ENCODE measurements at regions not wholly inside any gene's neighbourhood (a gene's known extent, or its start where the extent isn't known, plus 50 kb on each side); places are given as distances from the start of the nearest gene placed in this dataset.

DNA sequence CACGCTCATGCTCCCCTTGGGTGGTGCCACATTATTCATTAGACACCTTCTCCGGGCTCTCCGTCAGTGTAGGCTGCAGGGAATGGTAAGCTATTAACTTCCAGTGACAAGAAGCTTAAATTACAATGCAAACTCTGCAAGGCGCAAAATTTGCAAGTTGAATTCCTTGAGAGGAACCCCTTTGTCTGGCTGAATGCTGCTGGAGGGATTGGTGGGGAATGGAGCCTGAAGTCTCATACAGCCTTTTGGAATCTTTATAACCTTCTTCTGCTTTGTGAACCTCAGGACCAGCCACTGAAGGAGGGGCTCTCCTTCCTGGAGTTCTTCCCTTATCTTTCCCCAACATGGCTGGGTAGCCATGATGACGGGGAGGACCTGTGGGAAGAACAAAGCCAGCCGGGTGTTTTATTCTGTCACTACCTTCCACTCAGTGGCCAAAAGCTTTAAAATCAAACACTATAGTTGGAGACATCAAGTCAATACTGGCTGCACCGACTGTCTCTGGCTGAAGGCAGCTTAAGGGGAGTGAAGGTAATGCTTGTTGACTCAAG, 220.9 kb upstream of the EPHA4 start:
- Mint-ChIP-seq H3K27me3 (ENCODE audit: low read depth) (no peaks in the 10 kb centered on the region), H3K4me3 (no peak overlapping the region), H3K36me3 (ENCODE audit: low read depth) (no peaks in the 10 kb centered on the region), H3K4me1 (ENCODE audit: low read depth) (no peaks in the 10 kb centered on the region), H3K9me3 (no peaks in the 10 kb centered on the region), H3K27ac (no peak overlapping the region)
- DNase-seq (ENCODE audit: low spot score): no peak

DNA sequence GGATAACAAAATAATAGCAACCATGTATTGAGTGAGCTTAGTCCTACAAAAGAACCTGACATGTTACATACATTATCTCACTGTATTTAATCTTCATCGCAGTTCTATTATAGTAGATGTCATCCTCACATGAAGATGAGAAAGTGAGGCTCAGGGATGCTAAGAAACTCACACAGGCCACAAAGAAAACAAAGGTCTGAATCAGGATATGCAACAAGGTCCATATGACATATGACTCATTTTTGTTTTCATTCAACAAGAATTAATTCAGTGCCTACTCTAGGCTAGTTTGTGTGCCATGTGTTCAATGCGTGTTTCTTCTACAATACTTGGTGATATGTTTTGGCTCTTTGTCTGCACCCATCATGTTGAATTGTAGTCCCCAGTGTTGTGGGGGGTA, 219.7 kb upstream of the EPHA4 start:
- Mint-ChIP-seq H3K9me3 (no peaks in the 10 kb centered on the region), H3K36me3 (ENCODE audit: low read depth) (no peaks in the 10 kb centered on the region), H3K4me3 (no peak overlapping the region), H3K27me3 (ENCODE audit: low read depth) (no peaks in the 10 kb centered on the region), H3K4me1 (ENCODE audit: low read depth) (no peaks in the 10 kb centered on the region), H3K27ac (no peak overlapping the region)
- no peak for DNase-seq (ENCODE audit: low spot score)

- no peaks in the 10 kb centered on the region for H3K9me3 Mint-ChIP-seq
- H3K36me3 Mint-ChIP-seq (ENCODE audit: low read depth): no peaks in the 10 kb centered on the region
- H3K27me3 Mint-ChIP-seq (ENCODE audit: low read depth): no peaks in the 10 kb centered on the region
- DNase-seq (ENCODE audit: low spot score): no peak
- no peaks in the 10 kb centered on the region for H3K4me1 Mint-ChIP-seq (ENCODE audit: low read depth)
- no peak overlapping the region for H3K27ac Mint-ChIP-seq
- H3K4me3 Mint-ChIP-seq: no peak overlapping the region
These were observed 215.5 kb upstream of the EPHA4 start for GRCh38 chr2:221787561-221787960.

- no peaks in the 10 kb centered on the region for H3K36me3 Mint-ChIP-seq (ENCODE audit: low read depth)
- no peak overlapping the region for H3K4me3 Mint-ChIP-seq
- H3K27me3 Mint-ChIP-seq (ENCODE audit: low read depth): no peaks in the 10 kb centered on the region
- no peaks in the 10 kb centered on the region for H3K4me1 Mint-ChIP-seq (ENCODE audit: low read depth)
- H3K27ac Mint-ChIP-seq: no peak overlapping the region
- no peaks in the 10 kb centered on the region for H3K9me3 Mint-ChIP-seq
- no peak for DNase-seq (ENCODE audit: low spot score)
These were observed 214.3 kb upstream of the EPHA4 start for GRCh38 chr2:221786297-221786926.

- no peak for DNase-seq (ENCODE audit: low spot score)
- Mint-ChIP-seq H3K9me3 (no peaks in the 10 kb centered on the region), H3K4me3 (no peak overlapping the region), H3K27ac (no peak overlapping the region), H3K4me1 (ENCODE audit: low read depth) (no peaks in the 10 kb centered on the region), H3K27me3 (ENCODE audit: low read depth) (no peaks in the 10 kb centered on the region), H3K36me3 (ENCODE audit: low read depth) (no peaks in the 10 kb centered on the region)
These were observed 208.2 kb upstream of the EPHA4 start for GRCh38 chr2:221780281-221780688.

DNA sequence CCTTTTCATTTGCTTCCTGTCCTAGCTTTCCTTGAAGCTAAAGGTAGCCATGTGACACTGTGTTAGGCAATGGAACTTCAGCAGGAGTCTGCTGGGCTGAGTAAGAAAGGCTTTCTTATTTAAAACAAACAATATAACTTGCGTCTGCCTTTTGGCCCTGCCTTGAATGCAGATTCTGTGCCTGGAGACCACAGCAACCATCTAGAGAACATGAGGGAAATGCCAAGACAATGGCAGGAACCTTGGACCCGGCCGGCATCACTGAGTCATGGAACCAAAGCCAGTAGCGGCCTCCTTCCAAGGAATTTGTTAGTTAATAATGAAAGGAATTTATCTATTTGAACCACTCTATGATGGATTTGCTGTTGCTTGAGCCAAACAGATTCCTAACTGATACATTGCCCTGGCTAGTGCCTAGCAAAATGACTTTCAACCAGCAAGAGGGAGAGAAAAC, 207.5 kb upstream of the EPHA4 start:
- no peaks in the 10 kb centered on the region for H3K36me3 Mint-ChIP-seq (ENCODE audit: low read depth)
- no peaks in the 10 kb centered on the region for H3K4me1 Mint-ChIP-seq (ENCODE audit: low read depth)
- H3K27me3 Mint-ChIP-seq (ENCODE audit: low read depth): no peaks in the 10 kb centered on the region
- H3K27ac Mint-ChIP-seq: no peak overlapping the region
- no peak overlapping the region for H3K4me3 Mint-ChIP-seq
- no peaks in the 10 kb centered on the region for H3K9me3 Mint-ChIP-seq
- DNase-seq (ENCODE audit: low spot score): no peak

DNA sequence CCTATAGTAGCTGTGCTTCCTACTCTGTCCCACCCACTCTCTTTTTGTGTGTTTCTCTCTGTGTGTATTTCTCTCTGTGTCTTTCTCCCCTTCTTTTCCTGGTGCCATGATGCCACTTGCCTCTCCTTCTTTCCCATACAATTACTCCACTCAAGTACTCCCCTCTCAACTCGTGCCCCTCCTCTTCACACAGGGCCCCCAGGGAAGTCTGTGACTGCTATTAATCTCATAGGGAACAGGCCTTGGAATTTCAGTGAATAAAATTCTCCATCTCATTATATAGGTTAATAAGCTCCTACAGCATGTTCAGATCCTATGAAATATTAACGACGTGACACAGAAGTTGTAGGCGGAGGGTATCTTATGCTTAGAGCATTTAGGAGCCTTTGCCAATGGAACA, 205.9 kb upstream of the EPHA4 start:
- no peak overlapping the region for H3K4me3 Mint-ChIP-seq
- no peaks in the 10 kb centered on the region for H3K4me1 Mint-ChIP-seq (ENCODE audit: low read depth)
- H3K27ac Mint-ChIP-seq: no peak overlapping the region
- DNase-seq (ENCODE audit: low spot score): no peak
- no peaks in the 10 kb centered on the region for H3K9me3 Mint-ChIP-seq
- H3K27me3 Mint-ChIP-seq (ENCODE audit: low read depth): no peaks in the 10 kb centered on the region
- no peaks in the 10 kb centered on the region for H3K36me3 Mint-ChIP-seq (ENCODE audit: low read depth)

- Mint-ChIP-seq H3K27me3 (ENCODE audit: low read depth) (no peaks in the 10 kb centered on the region), H3K4me3 (no peak overlapping the region), H3K9me3 (no peaks in the 10 kb centered on the region), H3K27ac (no peak overlapping the region), H3K36me3 (ENCODE audit: low read depth) (no peaks in the 10 kb centered on the region), H3K4me1 (ENCODE audit: low read depth) (no peaks in the 10 kb centered on the region)
- DNase-seq (ENCODE audit: low spot score): no peak
These were observed 205.0 kb upstream of the EPHA4 start for GRCh38 chr2:221777119-221777518.

DNA sequence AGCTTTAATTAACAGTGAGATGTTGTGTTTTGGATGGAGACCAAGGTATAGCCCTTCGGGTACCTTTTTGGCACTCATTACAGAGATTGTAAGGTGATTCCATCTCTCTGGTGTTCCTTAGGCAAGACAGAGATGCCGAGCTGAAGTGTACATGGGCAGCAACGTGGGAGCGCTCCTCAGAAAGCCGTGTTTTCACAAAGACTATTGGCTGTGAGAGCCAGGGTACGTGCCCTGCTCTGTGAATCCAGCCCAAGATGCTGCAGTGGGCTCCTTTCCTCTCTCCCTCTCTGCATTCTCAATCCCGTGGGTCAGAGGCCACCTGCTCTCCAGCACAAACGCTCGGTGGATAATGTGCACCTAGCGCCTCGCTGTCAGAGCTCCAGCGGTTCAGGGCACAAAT, 203.0 kb upstream of the EPHA4 start:
- Mint-ChIP-seq H3K4me3 (no peak overlapping the region), H3K9me3 (no peaks in the 10 kb centered on the region), H3K27ac (no peak overlapping the region), H3K27me3 (ENCODE audit: low read depth) (no peaks in the 10 kb centered on the region), H3K36me3 (ENCODE audit: low read depth) (no peaks in the 10 kb centered on the region), H3K4me1 (ENCODE audit: low read depth) (no peaks in the 10 kb centered on the region)
- no peak for DNase-seq (ENCODE audit: low spot score)

GRCh38 chr2:221774136-221774535, 202.0 kb upstream of the EPHA4 start:
- no peaks in the 10 kb centered on the region for H3K36me3 Mint-ChIP-seq (ENCODE audit: low read depth)
- H3K27me3 Mint-ChIP-seq (ENCODE audit: low read depth): no peaks in the 10 kb centered on the region
- H3K9me3 Mint-ChIP-seq: no peaks in the 10 kb centered on the region
- H3K4me3 Mint-ChIP-seq: no peak overlapping the region
- no peaks in the 10 kb centered on the region for H3K4me1 Mint-ChIP-seq (ENCODE audit: low read depth)
- H3K27ac Mint-ChIP-seq: no peak overlapping the region
- no peak for DNase-seq (ENCODE audit: low spot score)

DNA sequence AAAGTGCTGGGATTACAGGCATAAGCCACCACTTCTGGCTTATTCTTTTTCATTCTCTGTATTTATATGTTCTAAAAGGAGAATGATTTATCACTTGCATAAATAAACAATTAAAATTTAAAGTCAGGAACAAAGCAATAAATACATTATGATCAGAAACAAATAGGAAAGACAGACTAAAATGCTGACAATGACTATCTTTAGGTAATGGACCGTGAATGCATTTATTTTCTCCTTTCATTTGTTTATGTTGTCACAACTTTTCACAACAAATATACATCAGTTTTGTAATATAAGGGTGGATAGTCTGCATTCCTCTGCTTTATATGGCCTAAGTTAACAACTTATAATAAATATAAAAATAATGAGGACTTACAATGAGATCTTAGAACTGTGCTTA, 199.2 kb upstream of the EPHA4 start:
- no peak overlapping the region for H3K4me3 Mint-ChIP-seq
- no peaks in the 10 kb centered on the region for H3K36me3 Mint-ChIP-seq (ENCODE audit: low read depth)
- H3K27ac Mint-ChIP-seq: no peak overlapping the region
- H3K9me3 Mint-ChIP-seq: no peaks in the 10 kb centered on the region
- H3K27me3 Mint-ChIP-seq (ENCODE audit: low read depth): no peaks in the 10 kb centered on the region
- H3K4me1 Mint-ChIP-seq (ENCODE audit: low read depth): no peaks in the 10 kb centered on the region
- DNase-seq (ENCODE audit: low spot score): no peak

- no peak overlapping the region for H3K27ac Mint-ChIP-seq
- H3K9me3 Mint-ChIP-seq: no peaks in the 10 kb centered on the region
- no peaks in the 10 kb centered on the region for H3K4me1 Mint-ChIP-seq (ENCODE audit: low read depth)
- H3K4me3 Mint-ChIP-seq: no peak overlapping the region
- no peak for DNase-seq (ENCODE audit: low spot score)
- H3K27me3 Mint-ChIP-seq (ENCODE audit: low read depth): no peaks in the 10 kb centered on the region
- H3K36me3 Mint-ChIP-seq (ENCODE audit: low read depth): no peaks in the 10 kb centered on the region
These were observed 195.3 kb upstream of the EPHA4 start for GRCh38 chr2:221767106-221768012.

DNA sequence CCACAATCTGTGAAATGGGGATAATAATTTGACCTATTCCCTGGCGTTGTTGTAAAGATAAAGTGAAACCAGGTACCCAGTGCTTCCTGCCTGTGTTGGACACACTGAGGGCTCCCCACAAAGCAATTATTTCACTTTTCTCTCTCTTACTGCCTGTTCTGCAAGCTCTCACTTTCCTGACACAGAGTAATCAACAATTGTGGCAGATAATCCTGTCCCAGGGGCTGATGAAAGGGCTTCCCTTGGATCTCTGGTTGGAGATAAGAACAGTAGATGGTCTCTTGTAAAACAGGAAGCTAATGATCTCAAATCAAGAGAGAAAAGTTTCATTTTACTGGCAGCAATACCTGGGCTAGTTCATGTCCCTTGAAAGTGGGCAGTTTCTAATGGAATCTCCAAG, 190.4 kb upstream of the EPHA4 start:
- H3K27ac Mint-ChIP-seq: no peak overlapping the region
- DNase-seq (ENCODE audit: low spot score): no peak
- H3K9me3 Mint-ChIP-seq: no peaks in the 10 kb centered on the region
- no peaks in the 10 kb centered on the region for H3K4me1 Mint-ChIP-seq (ENCODE audit: low read depth)
- H3K27me3 Mint-ChIP-seq (ENCODE audit: low read depth): no peaks in the 10 kb centered on the region
- no peak overlapping the region for H3K4me3 Mint-ChIP-seq
- H3K36me3 Mint-ChIP-seq (ENCODE audit: low read depth): no peaks in the 10 kb centered on the region

GRCh38 chr2:221761260-221761659, 189.2 kb upstream of the EPHA4 start:
- no peak overlapping the region for H3K4me3 Mint-ChIP-seq
- H3K9me3 Mint-ChIP-seq: no peaks in the 10 kb centered on the region
- H3K27me3 Mint-ChIP-seq (ENCODE audit: low read depth): no peaks in the 10 kb centered on the region
- no peak overlapping the region for H3K27ac Mint-ChIP-seq
- H3K36me3 Mint-ChIP-seq (ENCODE audit: low read depth): no peaks in the 10 kb centered on the region
- no peaks in the 10 kb centered on the region for H3K4me1 Mint-ChIP-seq (ENCODE audit: low read depth)
- DNase-seq (ENCODE audit: low spot score): no peak
